Chondrocyte (in vitro differentiated cells): ENCODE measurements at regions not wholly inside any gene's neighbourhood (a gene's known extent, or its start where the extent isn't known, plus 50 kb on each side); places are given as distances from the start of the nearest gene placed in this dataset.
A peak's percentile ranks its signal among the peaks of the same experiment; 100 is the strongest.

Experiments
- DNase-seq: peaks from one replicate; pipeline ENCODE4 v3.0.0; 2021; ENCODE audit warnings: mixed read lengths, low spot score
- H3K27ac Mint-ChIP-seq: one replicate; pipeline ENCODE4 v1.8.0; 2021; ENCODE audit warnings: mild to moderate bottlenecking, moderate library complexity, mixed read lengths; ENCODE audit not compliant: unreplicated experiment
- H3K27me3 Mint-ChIP-seq: 2 replicates; pipeline ENCODE4 v1.8.0; 2021; ENCODE audit warnings: low read depth, mixed read lengths
- H3K36me3 Mint-ChIP-seq: 2 replicates; pipeline ENCODE4 v1.8.0; 2021; ENCODE audit warnings: low read depth, mixed read lengths
- H3K4me1 Mint-ChIP-seq: 2 replicates; pipeline ENCODE4 v1.8.0; 2021; ENCODE audit warnings: low read depth, mild to moderate bottlenecking, mixed read lengths
- H3K4me3 Mint-ChIP-seq: one replicate; pipeline ENCODE4 v1.8.0; 2021; ENCODE audit warnings: mild to moderate bottlenecking, moderate library complexity, mixed read lengths; ENCODE audit not compliant: unreplicated experiment
- H3K9me3 Mint-ChIP-seq: 2 replicates; pipeline ENCODE4 v1.8.0; 2021; ENCODE audit warnings: low read depth, mixed read lengths
- CTCF ChIP-seq: fragments of 200-600 bp; sonication (generic); IDR thresholded peaks from 2 replicates; pipeline ENCODE4 v1.5.0; 2021; ENCODE audit warnings: antibody characterized with exemption, mild to moderate bottlenecking, moderate library complexity

- H3K4me1 Mint-ChIP-seq, result peaks cover 13% of the 10 kb centered on the region
- H3K9me3 Mint-ChIP-seq, result no peaks in the 10 kb centered on the region
- no peak for DNase-seq
- no peaks in the 10 kb centered on the region for H3K27me3 Mint-ChIP-seq
- H3K27ac Mint-ChIP-seq, result no peak overlapping the region
- no peak overlapping the region for H3K4me3 Mint-ChIP-seq
- H3K36me3 Mint-ChIP-seq, result no peaks in the 10 kb centered on the region
- TF ChIP-seq CTCF, result peak; percentile 70
These were observed 583.0 kb upstream of the SPRY2 start for GRCh38 chr13:80923907-80924306.

GRCh38 chr13:80921971-80922370 lies 581.0 kb upstream of the SPRY2 start:
- H3K27me3 Mint-ChIP-seq, result no peaks in the 10 kb centered on the region

GRCh38 chr13:80921541-80921940 lies 580.6 kb upstream of the SPRY2 start:
- Mint-ChIP-seq H3K27me3 (no peaks in the 10 kb centered on the region), H3K36me3 (no peaks in the 10 kb centered on the region), H3K4me3 (no peak overlapping the region), H3K27ac (no peak overlapping the region), H3K9me3 (no peaks in the 10 kb centered on the region), H3K4me1 (peaks cover 13% of the 10 kb centered on the region)
- TF ChIP-seq CTCF, result peak; percentile 29
- DNase-seq, result no peak

More at GRCh38 chr13:80921971-80922370, 581.0 kb upstream of the SPRY2 start:
- no peak for TF ChIP-seq CTCF
- H3K36me3 Mint-ChIP-seq, result no peaks in the 10 kb centered on the region
- no peaks in the 10 kb centered on the region for H3K9me3 Mint-ChIP-seq
- H3K27ac Mint-ChIP-seq, result no peak overlapping the region
- DNase-seq, result no peak
- no peak overlapping the region for H3K4me3 Mint-ChIP-seq
- H3K4me1 Mint-ChIP-seq, result peaks cover 13% of the 10 kb centered on the region

- peaks cover 8% of the 10 kb centered on the region for H3K4me1 Mint-ChIP-seq
- TF ChIP-seq CTCF, result no peak
- H3K27me3 Mint-ChIP-seq, result no peaks in the 10 kb centered on the region
- peaks cover 14% of the 10 kb centered on the region for H3K9me3 Mint-ChIP-seq
- no peak overlapping the region for H3K27ac Mint-ChIP-seq
- no peaks in the 10 kb centered on the region for H3K36me3 Mint-ChIP-seq
- no peak overlapping the region for H3K4me3 Mint-ChIP-seq
- no peak for DNase-seq
These were observed 565.9 kb upstream of the SPRY2 start for GRCh38 chr13:80906860-80907259.

GRCh38 chr13:80904386-80904785 lies 563.5 kb upstream of the SPRY2 start:
- Mint-ChIP-seq H3K27me3 (no peaks in the 10 kb centered on the region), H3K4me1 (peaks cover 18% of the 10 kb centered on the region), H3K4me3 (no peak overlapping the region), H3K9me3 (peaks cover 5% of the 10 kb centered on the region), H3K27ac (no peak overlapping the region), H3K36me3 (no peaks in the 10 kb centered on the region)
- no peak for TF ChIP-seq CTCF
- no peak for DNase-seq
